ENCODE measurements at regions not wholly inside any gene's neighbourhood (a gene's known extent, or its start where the extent isn't known, plus 50 kb on each side); places are given as distances from the start of the nearest gene placed in this dataset.

- no peaks in the 10 kb centered on the region for H3K27me3 ChIP-seq
- no peaks in the 10 kb centered on the region for H3K4me1 ChIP-seq
- intact Hi-C loops (cut with DNase I): no loop called here
- 71 to 75% methylated on average over 4 of the region's 4 CpGs for WGBS, 2 donors
- H3K36me3 ChIP-seq (replicated peaks in 1 of 2; ENCODE audit: insufficient read depth in 1 of 2, low read depth in 2 of 2): no peaks in the 10 kb centered on the region
- DNase-seq (no peak), ATAC-seq (no peak)
- H3K27ac ChIP-seq: no peak overlapping the region
- TF ChIP-seq POLR2A (IDR thresholded peaks at IDR 0.05) (no peak), CTCF (IDR thresholded peaks at IDR 0.05) (no peak)
- no peak overlapping the region for H3K4me3 ChIP-seq
- no peaks in the 10 kb centered on the region for H3K9me3 ChIP-seq
These were observed 652.1 kb upstream of the AADAT start for GRCh38 chr4:170741856-170742255.

- no peak for ATAC-seq
- Histone ChIP-seq H3K9me3 (no peaks in the 10 kb centered on the region), H3K4me3 (no peak overlapping the region), H3K4me1 (no peaks in the 10 kb centered on the region), H3K27ac (no peak overlapping the region), H3K27me3 (no peaks in the 10 kb centered on the region), H3K36me3 (replicated peaks in 1 of 2; ENCODE audit: insufficient read depth in 1 of 2, low read depth in 2 of 2) (no peaks in the 10 kb centered on the region)
- DNase-seq: no peak
- intact Hi-C loops (cut with DNase I): no loop called here
- TF ChIP-seq POLR2A (IDR thresholded peaks at IDR 0.05) (no peak), CTCF (IDR thresholded peaks at IDR 0.05) (no peak)
These were observed 647.0 kb upstream of the AADAT start for GRCh38 chr4:170736710-170737109.

GRCh38 chr4:170729897-170730296, 640.1 kb upstream of the AADAT start:
- H3K27me3 ChIP-seq: no peaks in the 10 kb centered on the region
- H3K9me3 ChIP-seq: no peaks in the 10 kb centered on the region
- H3K27ac ChIP-seq: no peak overlapping the region
- intact Hi-C loops (cut with DNase I): no loop called here
- H3K36me3 ChIP-seq (replicated peaks in 1 of 2; ENCODE audit: insufficient read depth in 1 of 2, low read depth in 2 of 2): no peaks in the 10 kb centered on the region
- TF ChIP-seq POLR2A (IDR thresholded peaks at IDR 0.05) (no peak), CTCF (IDR thresholded peaks at IDR 0.05) (no peak)
- DNase-seq (no peak), ATAC-seq (no peak)
- H3K4me1 ChIP-seq: no peaks in the 10 kb centered on the region
- H3K4me3 ChIP-seq: no peak overlapping the region
- WGBS, 2 donors: 53 to 58% methylated on average over 3 of the region's 3 CpGs

- Histone ChIP-seq H3K4me1 (no peaks in the 10 kb centered on the region), H3K36me3 (replicated peaks in 1 of 2; ENCODE audit: insufficient read depth in 1 of 2, low read depth in 2 of 2) (no peaks in the 10 kb centered on the region), H3K27me3 (no peaks in the 10 kb centered on the region), H3K4me3 (no peak overlapping the region), H3K27ac (no peak overlapping the region), H3K9me3 (no peaks in the 10 kb centered on the region)
- ATAC-seq (no peak), DNase-seq (no peak)
- no peak for TF ChIP-seq POLR2A (IDR thresholded peaks at IDR 0.05)
- TF ChIP-seq CTCF (IDR thresholded peaks at IDR 0.05): no peak
- 33 to 57% methylated on average over 4 of the region's 4 CpGs for WGBS, 2 donors
- intact Hi-C loops (cut with DNase I): no loop called here
These were observed 639.5 kb upstream of the AADAT start for GRCh38 chr4:170729236-170729635.

- 91 to 93% methylated on average over 1 of the region's 1 CpG for WGBS, 2 donors
- TF ChIP-seq CTCF (IDR thresholded peaks at IDR 0.05): no peak
- no peak for TF ChIP-seq POLR2A (IDR thresholded peaks at IDR 0.05)
- H3K27me3 ChIP-seq: no peaks in the 10 kb centered on the region
- DNase-seq: no peak
- H3K4me1 ChIP-seq: no peaks in the 10 kb centered on the region
- no peaks in the 10 kb centered on the region for H3K9me3 ChIP-seq
- intact Hi-C loops (cut with DNase I): no loop called here
- no peak for ATAC-seq
- no peak overlapping the region for H3K27ac ChIP-seq
- H3K4me3 ChIP-seq: no peak overlapping the region
- no peaks in the 10 kb centered on the region for H3K36me3 ChIP-seq (replicated peaks in 1 of 2; ENCODE audit: insufficient read depth in 1 of 2, low read depth in 2 of 2)
These were observed 634.4 kb upstream of the AADAT start for GRCh38 chr4:170724191-170724590.

All from body of pancreas (tissue), 4 donors.